ENCODE measurements at regions not wholly inside any gene's neighbourhood (a gene's known extent, or its start where the extent isn't known, plus 50 kb on each side); places are given as distances from the start of the nearest gene placed in this dataset.

DNA sequence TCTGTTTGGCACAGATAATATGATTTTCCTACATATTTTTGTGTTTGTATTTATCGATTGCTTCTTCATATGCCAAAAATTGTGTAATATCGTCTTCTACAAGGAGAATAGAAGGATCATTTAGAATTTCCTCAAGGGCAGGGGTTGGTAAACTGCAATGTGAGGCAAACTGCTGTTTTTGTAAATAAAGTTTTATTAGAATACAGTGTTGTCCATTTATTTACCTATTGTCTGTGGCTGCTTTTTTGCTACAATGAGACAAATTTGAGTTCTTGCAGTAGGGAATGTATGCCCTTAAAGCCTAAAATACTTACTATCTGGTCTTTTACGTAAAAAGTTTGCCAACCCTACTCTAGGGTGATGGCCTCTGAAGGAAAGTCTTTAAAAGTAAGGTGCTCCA, 509.5 kb downstream of the TMEM114 start:
- Mint-ChIP-seq H3K9me3 (ENCODE audit: insufficient read depth) (peaks cover 3% of the 10 kb centered on the region), H3K4me1 (no peaks in the 10 kb centered on the region), H3K27me3 (no peaks in the 10 kb centered on the region), H3K27ac (no peak overlapping the region), H3K4me3 (no peak overlapping the region)
- no peak overlapping the region for H3K4me3 ChIP-seq (ENCODE audit: control extremely low read depth in 1 of 5, extremely low read depth in 1 of 5, insufficient read depth in 1 of 5, low read depth in 2 of 5, low read length in 4 of 5)
- H3K4me2 ChIP-seq (replicated peaks; ENCODE audit: low read depth, low read length, poor library complexity, severe bottlenecking) = no peak overlapping the region
- no peaks in the 10 kb centered on the region for H3K27me3 ChIP-seq (replicated peaks in 1 of 4; ENCODE audit: control extremely low read depth in 1 of 4, control insufficient read depth in 3 of 4, insufficient read depth in 4 of 4, low read length in 3 of 4)
- H3K9ac ChIP-seq (ENCODE audit: low read length) = no peak overlapping the region
- no peaks in the 10 kb centered on the region for H3K36me3 ChIP-seq (replicated peaks in 1 of 2; ENCODE audit: control extremely low read depth in 1 of 2, control insufficient read depth in 1 of 2, extremely low read depth in 1 of 2, insufficient read depth in 2 of 2, low read length in 1 of 2)
- H3K79me2 ChIP-seq (ENCODE audit: control insufficient read depth, insufficient read depth, low read length) = no peaks in the 10 kb centered on the region
- CTCF ChIA-PET = no interaction called here
- DNase-seq (no peak), ATAC-seq (ENCODE audit: low read depth) (no peak)
- no peak overlapping the region for H3K27ac ChIP-seq (ENCODE audit: low read length in 2 of 2)
- WGBS (ENCODE audit: insufficient coverage) = no CpG with 5 or more reads among the region's 3 CpGs
- no peak overlapping the region for H2AFZ ChIP-seq (ENCODE audit: insufficient read depth, low read depth, low read length, poor library complexity, severe bottlenecking)
- H3K4me1 ChIP-seq (ENCODE audit: control insufficient read depth in 2 of 2, insufficient read depth in 2 of 2, low read length in 2 of 2) = no peaks in the 10 kb centered on the region
- no peak for TF ChIP-seq CTCF (IDR thresholded peaks at IDR 0.05)
- no peak for TF ChIP-seq EZH2 (IDR thresholded peaks at IDR 0.05; ENCODE audit: borderline replicate concordance, insufficient read depth, low read depth, low read length, poor library complexity, severe bottlenecking)
- H4K20me1 ChIP-seq (ENCODE audit: control insufficient read depth, insufficient read depth, low read length, poor library complexity, severe bottlenecking) = no peaks in the 10 kb centered on the region
- POLR2A ChIA-PET = no interaction called here
- no peaks in the 10 kb centered on the region for H3K9me3 ChIP-seq (ENCODE audit: control extremely low read depth in 1 of 3, control insufficient read depth in 2 of 3, insufficient read depth in 1 of 3, low read length in 2 of 3)
- intact Hi-C loops (cut with micrococcal nuclease) = no loop called here

DNA sequence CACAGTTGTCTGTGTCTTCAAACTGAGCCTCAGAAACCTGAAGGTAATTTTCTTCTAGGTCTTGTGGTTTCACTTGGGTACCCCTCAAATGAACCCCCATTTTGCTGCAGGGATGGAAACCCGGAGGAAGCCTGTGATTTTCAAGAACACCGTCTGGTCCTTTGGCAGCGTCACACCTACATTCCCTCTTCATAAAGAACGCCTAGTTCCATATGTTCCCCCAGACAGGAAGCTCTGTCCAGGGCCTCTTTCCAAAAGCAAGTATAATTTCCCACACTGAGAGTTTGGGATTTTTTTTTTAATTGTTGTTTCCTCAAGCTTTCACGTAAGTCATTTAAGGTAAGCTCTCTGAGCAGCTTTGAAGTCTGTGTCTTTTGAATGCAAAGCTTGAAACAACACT, 515.0 kb downstream of the TMEM114 start:
- no peak overlapping the region for H3K4me3 Mint-ChIP-seq
- intact Hi-C loops (cut with micrococcal nuclease) = no loop called here
- H3K4me1 Mint-ChIP-seq = no peaks in the 10 kb centered on the region
- Histone ChIP-seq H3K27ac (ENCODE audit: low read length in 2 of 2) (no peak overlapping the region), H3K4me1 (ENCODE audit: control insufficient read depth in 2 of 2, insufficient read depth in 2 of 2, low read length in 2 of 2) (no peaks in the 10 kb centered on the region), H3K9ac (ENCODE audit: low read length) (no peak overlapping the region), H2AFZ (ENCODE audit: insufficient read depth, low read depth, low read length, poor library complexity, severe bottlenecking) (no peak overlapping the region), H3K4me2 (replicated peaks; ENCODE audit: low read depth, low read length, poor library complexity, severe bottlenecking) (no peak overlapping the region), H3K9me3 (ENCODE audit: control extremely low read depth in 1 of 3, control insufficient read depth in 2 of 3, insufficient read depth in 1 of 3, low read length in 2 of 3) (no peaks in the 10 kb centered on the region), H4K20me1 (ENCODE audit: control insufficient read depth, insufficient read depth, low read length, poor library complexity, severe bottlenecking) (no peaks in the 10 kb centered on the region), H3K4me3 (ENCODE audit: control extremely low read depth in 1 of 5, extremely low read depth in 1 of 5, insufficient read depth in 1 of 5, low read depth in 2 of 5, low read length in 4 of 5) (no peak overlapping the region), H3K27me3 (replicated peaks in 1 of 4; ENCODE audit: control extremely low read depth in 1 of 4, control insufficient read depth in 3 of 4, insufficient read depth in 4 of 4, low read length in 3 of 4) (no peaks in the 10 kb centered on the region), H3K79me2 (ENCODE audit: control insufficient read depth, insufficient read depth, low read length) (no peaks in the 10 kb centered on the region), H3K36me3 (replicated peaks in 1 of 2; ENCODE audit: control extremely low read depth in 1 of 2, control insufficient read depth in 1 of 2, extremely low read depth in 1 of 2, insufficient read depth in 2 of 2, low read length in 1 of 2) (no peaks in the 10 kb centered on the region)
- ChIA-PET POLR2A (no interaction called here), CTCF (no interaction called here)
- TF ChIP-seq CTCF (IDR thresholded peaks at IDR 0.05) (no peak), EZH2 (IDR thresholded peaks at IDR 0.05; ENCODE audit: borderline replicate concordance, insufficient read depth, low read depth, low read length, poor library complexity, severe bottlenecking) (no peak)
- H3K27ac Mint-ChIP-seq = no peak overlapping the region
- H3K27me3 Mint-ChIP-seq = no peaks in the 10 kb centered on the region
- ATAC-seq (ENCODE audit: low read depth) (no peak), DNase-seq (no peak)
- peaks cover 3% of the 10 kb centered on the region for H3K9me3 Mint-ChIP-seq (ENCODE audit: insufficient read depth)
- 100% methylated on average over 3 of the region's 5 CpGs for WGBS (ENCODE audit: insufficient coverage)
